Neural progenitor cell (in vitro differentiated cells): ENCODE measurements at regions not wholly inside any gene's neighbourhood (a gene's known extent, or its start where the extent isn't known, plus 50 kb on each side); places are given as distances from the start of the nearest gene placed in this dataset.
A peak's percentile ranks its signal among the peaks of the same experiment; 100 is the strongest.

ENCODE experiments used
- DNase-seq: peaks from one replicate; pipeline ENCODE4 v3.0.0-alpha.2; 2016; ENCODE audit warnings: low spot score
- H2AFZ ChIP-seq: fragments of 200-600 bp; sonication (generic); replicated peaks from 2 replicates; pipeline ENCODE4 v1.6.1; 2016; ENCODE audit warnings: antibody characterized with exemption
- H3F3A ChIP-seq: fragments of 200-600 bp; sonication (generic); 2 replicates; pipeline ENCODE4 v1.6.1; 2016; ENCODE audit warnings: antibody characterized with exemption, low read depth
- H3K27ac ChIP-seq: fragments of 200-600 bp; sonication (generic); 2 replicates; pipeline ENCODE4 v1.5.1; 2016; ENCODE audit warnings: mild to moderate bottlenecking
- H3K27me3 ChIP-seq: fragments of 200-600 bp; sonication (generic); 2 replicates; pipeline ENCODE4 v1.6.1; 2016; ENCODE audit warnings: mild to moderate bottlenecking, moderate library complexity
- H3K36me3 ChIP-seq: fragments of 200-600 bp; sonication (generic); 2 replicates; pipeline ENCODE4 v1.5.1; 2016
- H3K4me1 ChIP-seq: fragments of 200-600 bp; sonication (generic); 2 replicates; pipeline ENCODE4 v1.6.1; 2016; ENCODE audit warnings: mixed run types
- H3K4me2 ChIP-seq: fragments of 200-600 bp; sonication (generic); 2 replicates; pipeline ENCODE4 v1.6.1; 2016
- H3K4me3 ChIP-seq: fragments of 200-600 bp; sonication (generic); 2 replicates; pipeline ENCODE4 v1.5.1; 2016
- H3K79me2 ChIP-seq: fragments of 200-600 bp; sonication (generic); 2 replicates; pipeline ENCODE4 v1.6.1; 2016; ENCODE audit warnings: low read depth
- H3K9ac ChIP-seq: fragments of 200-600 bp; sonication (generic); 2 replicates; pipeline ENCODE4 v1.6.1; 2016
- H3K9me3 ChIP-seq: fragments of 200-600 bp; sonication (generic); 2 replicates; pipeline ENCODE4 v1.5.1; 2016; ENCODE audit warnings: low read depth
- H4K20me1 ChIP-seq: fragments of 200-600 bp; sonication (generic); 2 replicates; pipeline ENCODE4 v1.6.1; 2016; ENCODE audit warnings: low read depth
- H3K27ac Mint-ChIP-seq: 3 replicates; pipeline ENCODE4 v1.8.0; 2021; ENCODE audit warnings: mixed read lengths
- H3K27me3 Mint-ChIP-seq: 2 replicates; pipeline ENCODE4 v1.8.0; 2022; ENCODE audit warnings: low read depth, mild to moderate bottlenecking, inconsistent platforms, moderate library complexity, mixed read lengths; ENCODE audit not compliant: insufficient read depth
- H3K36me3 Mint-ChIP-seq: 3 replicates; pipeline ENCODE4 v1.8.0; 2021; ENCODE audit warnings: mixed read lengths
- H3K4me1 Mint-ChIP-seq: 3 replicates; pipeline ENCODE4 v1.8.0; 2021; ENCODE audit warnings: mixed read lengths
- H3K4me3 Mint-ChIP-seq: 3 replicates; pipeline ENCODE4 v1.8.0; 2021; ENCODE audit warnings: mild to moderate bottlenecking, moderate library complexity, mixed read lengths
- H3K9me3 Mint-ChIP-seq: 3 replicates; pipeline ENCODE4 v1.8.0; 2020; ENCODE audit warnings: mixed read lengths
- EZH2 ChIP-seq: fragments of 200-600 bp; sonication (generic); IDR thresholded peaks from 2 replicates; pipeline ENCODE4 v1.6.1; 2017; ENCODE audit warnings: antibody characterized with exemption, mild to moderate bottlenecking, moderate library complexity
- EZH2phosphoT487 ChIP-seq: fragments of 200-600 bp; sonication (generic); IDR thresholded peaks from 2 replicates; pipeline ENCODE4 v1.6.1; 2017; ENCODE audit warnings: antibody characterized with exemption
- TF ChIP-seq, protein P1 (sequence below): fragments of 200-600 bp; sonication (generic); IDR thresholded peaks from 2 replicates; pipeline ENCODE4 v1.5.1; 2017; ENCODE audit warnings: antibody characterized with exemption, mild to moderate bottlenecking

DNA sequence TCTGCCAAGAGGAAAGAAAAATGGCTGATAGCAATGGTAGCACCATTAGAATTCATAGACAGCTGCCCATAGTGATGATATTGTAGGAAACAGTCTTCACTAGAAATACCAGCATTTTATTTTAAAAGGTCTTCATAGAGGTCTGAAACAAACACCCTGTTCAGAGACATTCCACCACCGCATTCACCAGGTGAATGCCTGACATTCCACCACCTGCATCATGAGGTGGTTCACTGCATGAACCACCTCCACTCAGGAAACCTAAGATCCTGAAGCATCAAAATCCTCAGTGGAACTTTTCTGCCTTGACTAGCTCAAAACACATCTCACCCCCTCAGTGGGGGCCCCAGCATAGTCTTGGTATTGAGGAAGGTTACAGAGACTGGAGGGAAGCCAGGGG is 91.5 kb upstream of the COX10 start:
- Histone ChIP-seq H3K9me3 (no peaks in the 10 kb centered on the region), H4K20me1 (no peaks in the 10 kb centered on the region), H3K36me3 (no peaks in the 10 kb centered on the region), H3K4me2 (no peak overlapping the region), H3K27ac (no peak overlapping the region), H3K79me2 (no peaks in the 10 kb centered on the region), H3K4me3 (no peak overlapping the region), H3F3A (no peaks in the 10 kb centered on the region), H3K27me3 (no peaks in the 10 kb centered on the region), H3K4me1 (no peaks in the 10 kb centered on the region), H2AFZ (no peak overlapping the region), H3K9ac (no peak overlapping the region)
- H3K4me1 Mint-ChIP-seq, result peaks cover 4% of the 10 kb centered on the region
- DNase-seq, result no peak
- TF ChIP-seq EZH2phosphoT487, result no peak
- no peak for TF ChIP-seq EZH2
- TF ChIP-seq, protein P1, sequence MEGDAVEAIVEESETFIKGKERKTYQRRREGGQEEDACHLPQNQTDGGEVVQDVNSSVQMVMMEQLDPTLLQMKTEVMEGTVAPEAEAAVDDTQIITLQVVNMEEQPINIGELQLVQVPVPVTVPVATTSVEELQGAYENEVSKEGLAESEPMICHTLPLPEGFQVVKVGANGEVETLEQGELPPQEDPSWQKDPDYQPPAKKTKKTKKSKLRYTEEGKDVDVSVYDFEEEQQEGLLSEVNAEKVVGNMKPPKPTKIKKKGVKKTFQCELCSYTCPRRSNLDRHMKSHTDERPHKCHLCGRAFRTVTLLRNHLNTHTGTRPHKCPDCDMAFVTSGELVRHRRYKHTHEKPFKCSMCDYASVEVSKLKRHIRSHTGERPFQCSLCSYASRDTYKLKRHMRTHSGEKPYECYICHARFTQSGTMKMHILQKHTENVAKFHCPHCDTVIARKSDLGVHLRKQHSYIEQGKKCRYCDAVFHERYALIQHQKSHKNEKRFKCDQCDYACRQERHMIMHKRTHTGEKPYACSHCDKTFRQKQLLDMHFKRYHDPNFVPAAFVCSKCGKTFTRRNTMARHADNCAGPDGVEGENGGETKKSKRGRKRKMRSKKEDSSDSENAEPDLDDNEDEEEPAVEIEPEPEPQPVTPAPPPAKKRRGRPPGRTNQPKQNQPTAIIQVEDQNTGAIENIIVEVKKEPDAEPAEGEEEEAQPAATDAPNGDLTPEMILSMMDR, result no peak
- peaks cover 16% of the 10 kb centered on the region for H3K36me3 Mint-ChIP-seq
- no peak overlapping the region for H3K27ac Mint-ChIP-seq
- H3K27me3 Mint-ChIP-seq, result peaks cover 6% of the 10 kb centered on the region
- peaks cover 3% of the 10 kb centered on the region for H3K9me3 Mint-ChIP-seq
- H3K4me3 Mint-ChIP-seq, result no peak overlapping the region

DNA sequence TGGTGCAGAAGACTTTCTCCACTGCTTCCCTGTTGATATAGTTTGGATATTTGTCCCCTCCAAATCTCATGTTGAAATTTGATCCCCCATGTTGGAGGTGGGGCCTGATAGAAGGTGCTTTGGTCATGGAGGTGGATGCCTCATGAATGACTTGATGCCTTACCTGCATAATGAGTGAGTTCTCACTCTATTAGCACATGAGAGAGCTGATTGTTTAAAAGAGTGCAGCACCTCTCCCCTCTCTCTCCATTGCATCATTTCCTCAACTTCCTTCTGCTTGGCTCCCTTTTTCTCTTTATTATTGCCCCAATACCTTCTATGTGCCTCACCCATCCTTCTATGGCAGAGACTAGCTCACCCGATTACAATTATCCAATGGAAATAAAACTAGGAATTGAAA is 90.8 kb upstream of the COX10 start:
- TF ChIP-seq, protein P1, result no peak
- TF ChIP-seq EZH2phosphoT487 (no peak), EZH2 (no peak)
- Histone ChIP-seq H2AFZ (no peak overlapping the region), H3K9me3 (no peaks in the 10 kb centered on the region), H3K4me1 (no peaks in the 10 kb centered on the region), H3F3A (no peaks in the 10 kb centered on the region), H3K4me3 (no peak overlapping the region), H3K9ac (no peak overlapping the region), H4K20me1 (no peaks in the 10 kb centered on the region), H3K79me2 (no peaks in the 10 kb centered on the region), H3K27me3 (no peaks in the 10 kb centered on the region), H3K4me2 (no peak overlapping the region), H3K36me3 (no peaks in the 10 kb centered on the region), H3K27ac (no peak overlapping the region)
- H3K27ac Mint-ChIP-seq, result peak overlapping the region; percentile 21
- H3K4me3 Mint-ChIP-seq, result no peak overlapping the region
- H3K9me3 Mint-ChIP-seq, result peaks cover 3% of the 10 kb centered on the region
- peaks cover 6% of the 10 kb centered on the region for H3K27me3 Mint-ChIP-seq
- H3K4me1 Mint-ChIP-seq, result peaks cover 4% of the 10 kb centered on the region
- H3K36me3 Mint-ChIP-seq, result peaks cover 17% of the 10 kb centered on the region
- no peak for DNase-seq

DNA sequence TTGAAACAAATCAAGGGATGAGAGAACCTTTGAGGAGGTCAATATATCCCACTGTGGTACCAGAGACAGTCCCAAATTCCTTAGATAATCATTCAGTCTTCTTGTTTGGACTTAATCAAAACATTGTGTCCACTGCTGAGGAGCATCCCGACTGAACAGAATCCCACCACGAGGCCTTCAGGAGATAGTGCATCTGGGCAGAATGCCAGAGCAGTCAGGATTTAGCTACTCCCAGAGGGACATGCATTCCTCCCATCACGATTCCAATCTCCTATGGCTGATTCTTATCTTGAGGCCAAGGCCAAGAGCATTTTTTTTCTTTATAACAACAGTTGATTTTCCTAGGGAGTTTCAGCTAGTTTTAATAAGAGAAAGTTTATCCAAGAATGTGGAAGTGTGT is 87.4 kb upstream of the COX10 start:
- H3K4me2 ChIP-seq, result no peak overlapping the region
- no peak overlapping the region for H3K27ac ChIP-seq
- Mint-ChIP-seq H3K4me1 (no peaks in the 10 kb centered on the region), H3K27me3 (peaks cover 12% of the 10 kb centered on the region), H3K36me3 (peaks cover 13% of the 10 kb centered on the region), H3K9me3 (peaks cover under 1% of the 10 kb centered on the region), H3K4me3 (no peak overlapping the region), H3K27ac (no peak overlapping the region)
- DNase-seq, result no peak
- H3K9me3 ChIP-seq, result no peaks in the 10 kb centered on the region
- H2AFZ ChIP-seq, result no peak overlapping the region
- H3K79me2 ChIP-seq, result no peaks in the 10 kb centered on the region
- H3K4me1 ChIP-seq, result no peaks in the 10 kb centered on the region
- H3K4me3 ChIP-seq, result no peak overlapping the region
- no peaks in the 10 kb centered on the region for H3K27me3 ChIP-seq
- no peaks in the 10 kb centered on the region for H3K36me3 ChIP-seq
- H4K20me1 ChIP-seq, result no peaks in the 10 kb centered on the region
- TF ChIP-seq EZH2phosphoT487, result no peak
- no peak for TF ChIP-seq EZH2
- TF ChIP-seq, protein P1, result no peak
- H3K9ac ChIP-seq, result no peak overlapping the region
- H3F3A ChIP-seq, result no peaks in the 10 kb centered on the region

DNA sequence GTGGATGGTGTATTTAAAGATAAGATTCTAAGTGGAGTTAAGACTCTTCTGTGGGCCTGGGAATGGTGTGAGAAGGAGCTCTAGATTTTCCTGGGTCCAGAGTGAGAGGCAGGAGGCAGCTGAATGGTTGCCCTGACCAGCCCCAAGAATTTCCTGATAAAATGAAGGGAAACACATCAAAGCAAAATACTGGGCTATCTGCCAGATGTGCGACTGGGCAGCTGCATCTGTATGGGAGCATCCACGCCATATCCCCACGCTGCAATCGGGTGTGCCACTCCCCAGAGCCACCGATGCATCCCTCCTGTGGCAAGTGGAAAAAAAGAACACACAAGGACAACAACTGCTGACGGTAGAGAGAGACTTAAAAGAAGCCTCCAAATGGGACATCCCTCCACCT is 84.3 kb upstream of the COX10 start:
- no peak overlapping the region for H3K27ac ChIP-seq
- H3K36me3 ChIP-seq, result no peaks in the 10 kb centered on the region
- H3K9ac ChIP-seq, result no peak overlapping the region
- no peaks in the 10 kb centered on the region for H3K4me1 ChIP-seq
- H3K36me3 Mint-ChIP-seq, result peaks cover 13% of the 10 kb centered on the region
- H3K4me2 ChIP-seq, result no peak overlapping the region
- no peak overlapping the region for H2AFZ ChIP-seq
- H4K20me1 ChIP-seq, result no peaks in the 10 kb centered on the region
- H3K4me3 Mint-ChIP-seq, result no peak overlapping the region
- H3K9me3 ChIP-seq, result no peaks in the 10 kb centered on the region
- H3K27ac Mint-ChIP-seq, result no peak overlapping the region
- no peak overlapping the region for H3K4me3 ChIP-seq
- peaks cover 13% of the 10 kb centered on the region for H3K27me3 Mint-ChIP-seq
- TF ChIP-seq, protein P1, result no peak
- no peak for TF ChIP-seq EZH2
- TF ChIP-seq EZH2phosphoT487, result no peak
- no peaks in the 10 kb centered on the region for H3K79me2 ChIP-seq
- H3K9me3 Mint-ChIP-seq, result no peaks in the 10 kb centered on the region
- no peaks in the 10 kb centered on the region for H3K4me1 Mint-ChIP-seq
- no peak for DNase-seq
- H3K27me3 ChIP-seq, result no peaks in the 10 kb centered on the region
- H3F3A ChIP-seq, result no peaks in the 10 kb centered on the region
